ENCODE measurements at regions not wholly inside any gene's neighbourhood (a gene's known extent, or its start where the extent isn't known, plus 50 kb on each side); places are given as distances from the start of the nearest gene placed in this dataset.

DNA sequence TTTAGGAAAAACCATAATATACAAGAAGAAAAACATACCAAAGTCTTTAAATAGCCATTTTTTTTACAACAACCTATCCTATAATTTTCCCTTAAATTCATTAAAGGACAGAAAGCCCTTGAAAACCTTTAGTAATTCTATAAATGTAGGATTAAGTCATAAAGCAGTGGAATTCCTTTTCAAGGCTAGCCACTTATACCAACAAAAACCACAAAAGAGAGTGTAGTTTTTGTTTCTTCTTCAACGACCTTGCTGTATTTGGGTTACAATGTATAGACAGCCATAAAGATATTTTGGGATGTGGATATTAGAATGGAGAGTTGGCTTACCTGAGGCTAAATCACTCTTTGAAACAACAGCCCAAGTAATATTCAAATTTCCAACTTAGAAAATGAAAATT is 296.6 kb upstream of the CDIN1 start:
- Histone ChIP-seq H3K27me3 (no peaks in the 10 kb centered on the region), H3K27ac (no peak overlapping the region), H3K9me3 (peaks cover 0 to 20% (median 0%) of the 10 kb centered on the region in 4 donors), H3K4me3 (no peak overlapping the region), H3K36me3 (no peaks in the 10 kb centered on the region), H3K4me1 (no peaks in the 10 kb centered on the region)
- DNase-seq (ENCODE audit: low spot score in 2 of 2), result no peak
- WGBS, 2 donors, result 50 to 64% methylated on average over 1 of the region's 1 CpG
- TF ChIP-seq CTCF (IDR thresholded peaks at IDR 0.05), result no peak

GRCh38 chr15:36284911-36285310 is 294.5 kb upstream of the CDIN1 start:
- no peak for TF ChIP-seq EP300 (IDR thresholded peaks at IDR 0.05)
- TF ChIP-seq CTCF (IDR thresholded peaks at IDR 0.05), result no peak
- no peak for TF ChIP-seq POLR2A (IDR thresholded peaks at IDR 0.05)
- DNase-seq (ENCODE audit: low spot score in 2 of 2), result no peak
- Histone ChIP-seq H3K27me3 (no peaks in the 10 kb centered on the region), H3K4me1 (no peaks in the 10 kb centered on the region), H3K27ac (no peak overlapping the region), H3K9me3 (peaks cover 0 to 6% (median 0%) of the 10 kb centered on the region in 4 donors), H3K36me3 (no peaks in the 10 kb centered on the region), H3K4me3 (no peak overlapping the region)

- H3K4me3 ChIP-seq, result no peak overlapping the region
- no peak overlapping the region for H3K27ac ChIP-seq
- no peak for DNase-seq (ENCODE audit: low spot score in 2 of 2)
- no peaks in the 10 kb centered on the region for H3K9me3 ChIP-seq
- no peaks in the 10 kb centered on the region for H3K36me3 ChIP-seq
- no peak for TF ChIP-seq EP300 (IDR thresholded peaks at IDR 0.05)
- no peak for TF ChIP-seq POLR2A (IDR thresholded peaks at IDR 0.05)
- no peak for TF ChIP-seq CTCF (IDR thresholded peaks at IDR 0.05)
- WGBS, 2 donors, result 80 to 81% methylated on average over 3 of the region's 3 CpGs
- H3K27me3 ChIP-seq, result no peaks in the 10 kb centered on the region
- H3K4me1 ChIP-seq, result no peaks in the 10 kb centered on the region
Measured at GRCh38 chr15:36291501-36291900, 287.9 kb upstream of the CDIN1 start.

DNA sequence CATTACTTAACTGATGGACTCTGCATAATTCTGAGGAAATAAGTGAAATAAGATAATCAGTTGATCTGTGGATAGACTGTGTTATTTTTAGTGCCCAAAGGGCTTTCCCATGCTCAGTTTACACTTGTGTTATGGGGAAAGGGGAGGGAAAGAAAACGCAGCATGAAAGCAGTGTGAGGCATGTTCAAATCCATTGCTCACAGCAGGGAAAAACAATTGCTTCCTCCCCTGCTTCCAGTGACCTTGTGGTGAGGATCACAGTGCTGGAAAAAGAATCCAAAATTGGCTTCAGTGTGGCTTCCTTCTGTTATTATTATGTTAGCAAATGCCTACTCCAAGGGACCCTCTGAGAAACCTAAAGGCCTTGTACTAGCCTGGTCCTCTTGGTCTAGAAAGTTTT is 285.1 kb upstream of the CDIN1 start:
- Histone ChIP-seq H3K36me3 (no peaks in the 10 kb centered on the region), H3K4me3 (no peak overlapping the region), H3K4me1 (no peaks in the 10 kb centered on the region), H3K9me3 (no peaks in the 10 kb centered on the region), H3K27ac (no peak overlapping the region), H3K27me3 (no peaks in the 10 kb centered on the region)
- no peak for TF ChIP-seq POLR2A (IDR thresholded peaks at IDR 0.05)
- TF ChIP-seq EP300 (IDR thresholded peaks at IDR 0.05), result no peak
- TF ChIP-seq CTCF (IDR thresholded peaks at IDR 0.05), result no peak
- 19 to 23% methylated on average over 1 of the region's 1 CpG for WGBS, 2 donors
- DNase-seq (ENCODE audit: low spot score in 2 of 2), result no peak

DNA sequence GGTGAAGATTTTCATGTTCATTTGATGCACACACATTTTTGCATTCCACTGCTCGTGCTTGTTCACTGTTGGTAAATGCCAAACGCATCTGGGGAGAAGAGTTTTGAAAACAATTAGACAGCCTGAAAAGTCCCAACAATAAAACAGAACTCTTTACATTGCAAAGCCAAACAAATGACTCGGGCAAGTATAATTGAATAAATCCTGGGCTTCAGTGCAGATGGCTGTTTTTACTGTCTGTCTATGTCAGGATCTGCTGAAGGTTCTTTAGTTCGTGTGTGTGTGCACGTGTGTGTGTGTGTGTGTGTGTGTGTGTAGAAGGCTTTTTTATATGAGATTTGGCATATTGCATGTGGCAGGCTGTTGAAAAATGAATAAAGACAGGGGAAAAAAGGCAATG is 277.5 kb upstream of the CDIN1 start:
- no peak for DNase-seq (ENCODE audit: low spot score in 2 of 2)
- Histone ChIP-seq H3K4me1 (no peaks in the 10 kb centered on the region), H3K36me3 (no peaks in the 10 kb centered on the region), H3K27me3 (no peaks in the 10 kb centered on the region), H3K4me3 (no peak overlapping the region), H3K27ac (no peak overlapping the region), H3K9me3 (no peaks in the 10 kb centered on the region)
- WGBS, 2 donors, result 44 to 53% methylated on average over 5 of the region's 5 CpGs
- TF ChIP-seq CTCF (IDR thresholded peaks at IDR 0.05) (no peak), EP300 (IDR thresholded peaks at IDR 0.05) (no peak), POLR2A (IDR thresholded peaks at IDR 0.05) (no peak)

All from tibial nerve (tissue), 4 donors.